ENCODE measurements at regions not wholly inside any gene's neighbourhood (a gene's known extent, or its start where the extent isn't known, plus 50 kb on each side); places are given as distances from the start of the nearest gene placed in this dataset.
A peak's percentile ranks its signal among the peaks of the same experiment; 100 is the strongest.

GRCh38 chr12:97910559-97910958, 448.0 kb downstream of the RMST start (continued):
- TF ChIP-seq, protein P1, sequence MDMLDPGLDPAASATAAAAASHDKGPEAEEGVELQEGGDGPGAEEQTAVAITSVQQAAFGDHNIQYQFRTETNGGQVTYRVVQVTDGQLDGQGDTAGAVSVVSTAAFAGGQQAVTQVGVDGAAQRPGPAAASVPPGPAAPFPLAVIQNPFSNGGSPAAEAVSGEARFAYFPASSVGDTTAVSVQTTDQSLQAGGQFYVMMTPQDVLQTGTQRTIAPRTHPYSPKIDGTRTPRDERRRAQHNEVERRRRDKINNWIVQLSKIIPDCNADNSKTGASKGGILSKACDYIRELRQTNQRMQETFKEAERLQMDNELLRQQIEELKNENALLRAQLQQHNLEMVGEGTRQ (IDR thresholded peaks at IDR 0.05; ENCODE audit: borderline replicate concordance, low read depth, low read length): no peak

GRCh38 chr12:97912943-97913342, 450.3 kb downstream of the RMST start:
- H3K9ac ChIP-seq: no peak overlapping the region
- POLR2A ChIA-PET: no interaction called here
- H3K27me3 ChIP-seq (ENCODE audit: insufficient read depth): no peaks in the 10 kb centered on the region

GRCh38 chr12:97921979-97922722, 459.5 kb downstream of the RMST start:
- Histone ChIP-seq H3F3A (replicated peaks; ENCODE audit: insufficient read depth) (peaks cover 6% of the 10 kb centered on the region), H3K4me2 (peak overlapping the region; percentile 37; the same call in 1 of the 2 replicates), H4K20me1 (ENCODE audit: insufficient read depth) (no peaks in the 10 kb centered on the region), H3K4me3 (ENCODE audit: low read depth in 2 of 2, low read length in 1 of 2) (no peak overlapping the region), H3K9me2 (no peaks in the 10 kb centered on the region), H3K79me2 (ENCODE audit: insufficient read depth) (no peaks in the 10 kb centered on the region), H3K9me3 (no peaks in the 10 kb centered on the region), H2AFZ (ENCODE audit: low read depth) (no peak overlapping the region), H3K27ac (ENCODE audit: low read depth in 2 of 2, low read length in 1 of 2) (peak overlapping the region in 1 of 2 experiments; percentile 85; a peak in 2 of 4 replicates), H3K36me3 (replicated peaks in 1 of 2; ENCODE audit: control insufficient read depth in 1 of 2, insufficient read depth in 2 of 2, low read length in 1 of 2) (no peaks in the 10 kb centered on the region), H3K9ac (peak overlapping the region; percentile 21; the same call in 1 of the 2 replicates), H3K4me1 (ENCODE audit: control insufficient read depth in 1 of 2, insufficient read depth in 2 of 2, low read depth in 1 of 2, low read length in 1 of 2) (no peaks in the 10 kb centered on the region), H3K27me3 (ENCODE audit: insufficient read depth) (no peaks in the 10 kb centered on the region)
- ChIA-PET POLR2A (no interaction called here), CTCF (no interaction called here)
- DNase-seq: no peak
- no peak for TF ChIP-seq SMC3 (IDR thresholded peaks at IDR 0.05; ENCODE audit: low read depth, low read length)
- peak; percentile 18; the same call in 1 of the 2 replicates for TF ChIP-seq TCF12 (IDR thresholded peaks at IDR 0.05)
- 4% methylated on average over 1 of the region's 1 CpG for WGBS (ENCODE audit: low lambda C conversion rate)

More at GRCh38 chr12:97912943-97913342, 450.3 kb downstream of the RMST start:
- no peak for TF ChIP-seq SMC3 (IDR thresholded peaks at IDR 0.05; ENCODE audit: low read depth, low read length)
- TF ChIP-seq, protein P2, sequence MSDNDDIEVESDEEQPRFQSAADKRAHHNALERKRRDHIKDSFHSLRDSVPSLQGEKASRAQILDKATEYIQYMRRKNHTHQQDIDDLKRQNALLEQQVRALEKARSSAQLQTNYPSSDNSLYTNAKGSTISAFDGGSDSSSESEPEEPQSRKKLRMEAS (IDR thresholded peaks at IDR 0.05; ENCODE audit: low read depth): no peak
- TF ChIP-seq SIN3A (IDR thresholded peaks at IDR 0.05; ENCODE audit: borderline replicate concordance, low read depth, low read length): no peak
- TF ChIP-seq FOSL2 (IDR thresholded peaks at IDR 0.05; ENCODE audit: borderline replicate concordance, low read depth): no peak
- no peak for TF ChIP-seq GABPA (IDR thresholded peaks at IDR 0.05; ENCODE audit: low read depth)
- no peak for TF ChIP-seq RFX5 (IDR thresholded peaks at IDR 0.05; ENCODE audit: low read length)
- TF ChIP-seq POLR2AphosphoS5 (IDR thresholded peaks at IDR 0.05; ENCODE audit: low read depth, low read length): no peak
- no peak for TF ChIP-seq GATA2 (CRISPR knock-in tag; IDR thresholded peaks at IDR 0.05)
- TF ChIP-seq RCOR1 (IDR thresholded peaks at IDR 0.05; ENCODE audit: low read length): no peak
- no peak for TF ChIP-seq FOXJ3 (CRISPR knock-in tag; IDR thresholded peaks at IDR 0.05)
- no peak for TF ChIP-seq JUND (IDR thresholded peaks at IDR 0.05)
- no peak for TF ChIP-seq EZH2phosphoT487 (IDR thresholded peaks at IDR 0.05; ENCODE audit: borderline replicate concordance, low read depth)
- no peak for TF ChIP-seq EP300 (IDR thresholded peaks at IDR 0.05; ENCODE audit: borderline replicate concordance in 1 of 2, low read depth in 1 of 2, low read length in 1 of 2)
- TF ChIP-seq, protein P3, sequence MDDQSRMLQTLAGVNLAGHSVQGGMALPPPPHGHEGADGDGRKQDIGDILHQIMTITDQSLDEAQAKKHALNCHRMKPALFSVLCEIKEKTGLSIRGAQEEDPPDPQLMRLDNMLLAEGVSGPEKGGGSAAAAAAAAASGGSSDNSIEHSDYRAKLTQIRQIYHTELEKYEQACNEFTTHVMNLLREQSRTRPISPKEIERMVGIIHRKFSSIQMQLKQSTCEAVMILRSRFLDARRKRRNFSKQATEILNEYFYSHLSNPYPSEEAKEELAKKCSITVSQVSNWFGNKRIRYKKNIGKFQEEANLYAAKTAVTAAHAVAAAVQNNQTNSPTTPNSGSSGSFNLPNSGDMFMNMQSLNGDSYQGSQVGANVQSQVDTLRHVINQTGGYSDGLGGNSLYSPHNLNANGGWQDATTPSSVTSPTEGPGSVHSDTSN (IDR thresholded peaks at IDR 0.05): no peak
- TF ChIP-seq RAD21 (IDR thresholded peaks at IDR 0.05; ENCODE audit: low read length): no peak
- no peak for TF ChIP-seq YY1 (IDR thresholded peaks at IDR 0.05; ENCODE audit: low read depth)
- CTCF ChIA-PET: no interaction called here
- H3K27ac ChIP-seq (ENCODE audit: low read depth in 2 of 2, low read length in 1 of 2): no peak overlapping the region
- no peaks in the 10 kb centered on the region for H3K36me3 ChIP-seq (replicated peaks in 1 of 2; ENCODE audit: control insufficient read depth in 1 of 2, insufficient read depth in 2 of 2, low read length in 1 of 2)
- no peak overlapping the region for H2AFZ ChIP-seq (ENCODE audit: low read depth)
- WGBS (ENCODE audit: low lambda C conversion rate): 18% methylated on average over 2 of the region's 2 CpGs
- no peaks in the 10 kb centered on the region for H4K20me1 ChIP-seq (ENCODE audit: insufficient read depth)
- no peak overlapping the region for H3K4me2 ChIP-seq
- DNase-seq: no peak
- H3K9me2 ChIP-seq: no peaks in the 10 kb centered on the region
- no peak overlapping the region for H3K4me3 ChIP-seq (ENCODE audit: low read depth in 2 of 2, low read length in 1 of 2)
- no peaks in the 10 kb centered on the region for H3K4me1 ChIP-seq (ENCODE audit: control insufficient read depth in 1 of 2, insufficient read depth in 2 of 2, low read depth in 1 of 2, low read length in 1 of 2)
- no peaks in the 10 kb centered on the region for H3K9me3 ChIP-seq
- no peaks in the 10 kb centered on the region for H3F3A ChIP-seq (replicated peaks; ENCODE audit: insufficient read depth)
- no peaks in the 10 kb centered on the region for H3K79me2 ChIP-seq (ENCODE audit: insufficient read depth)

Measured in SK-N-SH (cell line).